ENCODE measurements at regions not wholly inside any gene's neighbourhood (a gene's known extent, or its start where the extent isn't known, plus 50 kb on each side); places are given as distances from the start of the nearest gene placed in this dataset.

DNA sequence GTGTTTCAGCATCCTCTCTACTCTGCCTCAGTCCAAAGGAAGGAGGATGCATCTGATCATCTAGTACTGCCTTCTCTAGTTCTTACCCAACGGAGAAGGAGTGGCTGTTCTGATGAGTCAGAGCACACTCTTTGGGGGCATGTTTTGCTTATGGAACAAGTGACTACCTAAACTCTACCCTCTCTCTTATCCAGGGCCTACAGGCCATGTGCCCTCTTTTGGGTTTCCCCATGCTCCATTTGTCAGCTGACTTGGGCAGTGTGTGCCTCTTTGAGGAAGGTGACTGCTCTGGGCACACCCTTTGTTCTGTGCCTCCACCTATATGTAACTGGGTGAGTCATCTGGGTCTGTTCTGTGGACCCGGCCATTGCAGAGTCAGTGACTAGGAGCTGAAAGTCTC, 89.6 kb upstream of the BNC2 start:
- TF ChIP-seq, protein P1, sequence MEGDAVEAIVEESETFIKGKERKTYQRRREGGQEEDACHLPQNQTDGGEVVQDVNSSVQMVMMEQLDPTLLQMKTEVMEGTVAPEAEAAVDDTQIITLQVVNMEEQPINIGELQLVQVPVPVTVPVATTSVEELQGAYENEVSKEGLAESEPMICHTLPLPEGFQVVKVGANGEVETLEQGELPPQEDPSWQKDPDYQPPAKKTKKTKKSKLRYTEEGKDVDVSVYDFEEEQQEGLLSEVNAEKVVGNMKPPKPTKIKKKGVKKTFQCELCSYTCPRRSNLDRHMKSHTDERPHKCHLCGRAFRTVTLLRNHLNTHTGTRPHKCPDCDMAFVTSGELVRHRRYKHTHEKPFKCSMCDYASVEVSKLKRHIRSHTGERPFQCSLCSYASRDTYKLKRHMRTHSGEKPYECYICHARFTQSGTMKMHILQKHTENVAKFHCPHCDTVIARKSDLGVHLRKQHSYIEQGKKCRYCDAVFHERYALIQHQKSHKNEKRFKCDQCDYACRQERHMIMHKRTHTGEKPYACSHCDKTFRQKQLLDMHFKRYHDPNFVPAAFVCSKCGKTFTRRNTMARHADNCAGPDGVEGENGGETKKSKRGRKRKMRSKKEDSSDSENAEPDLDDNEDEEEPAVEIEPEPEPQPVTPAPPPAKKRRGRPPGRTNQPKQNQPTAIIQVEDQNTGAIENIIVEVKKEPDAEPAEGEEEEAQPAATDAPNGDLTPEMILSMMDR (IDR thresholded peaks at IDR 0.05): no peak
- TF ChIP-seq POLR2A (IDR thresholded peaks at IDR 0.05): no peak
